H9 (cell line): ENCODE measurements at regions not wholly inside any gene's neighbourhood (a gene's known extent, or its start where the extent isn't known, plus 50 kb on each side); places are given as distances from the start of the nearest gene placed in this dataset.

Experiments used
- DNase-seq: peaks from one replicate; pipeline ENCODE4 v3.0.0-alpha.2; 2017
- H2AFZ ChIP-seq: one replicate; pipeline ENCODE4 v1.6.1; 2013; ENCODE audit warnings: mild to moderate bottlenecking, low read length, control low read depth, moderate library complexity
- H2AK5ac ChIP-seq: 2 replicates; pipeline ENCODE4 v1.6.1; 2013; ENCODE audit warnings: low read length, control low read depth, mixed read lengths; ENCODE audit not compliant: insufficient read length
- H2BK120ac ChIP-seq: one replicate; pipeline ENCODE4 v1.6.1; 2013; ENCODE audit warnings: low read depth, mild to moderate bottlenecking, low read length, control low read depth, inconsistent platforms; ENCODE audit not compliant: poor library complexity, severe bottlenecking
- H2BK12ac ChIP-seq: 2 replicates; pipeline ENCODE4 v1.6.1; 2013; ENCODE audit warnings: low read length, control low read depth, mixed read lengths, low read depth; ENCODE audit not compliant: insufficient read length
- H2BK15ac ChIP-seq: 2 replicates; pipeline ENCODE4 v1.6.1; 2013; ENCODE audit warnings: low read depth, low read length, control low read depth
- H2BK20ac ChIP-seq: one replicate; pipeline ENCODE4 v1.6.1; 2013; ENCODE audit warnings: low read depth, mild to moderate bottlenecking, low read length, control low read depth, inconsistent platforms; ENCODE audit not compliant: poor library complexity, severe bottlenecking
- H2BK5ac ChIP-seq: 2 replicates; pipeline ENCODE4 v1.6.1; 2013; ENCODE audit warnings: low read length, control low read depth, mixed read lengths; ENCODE audit not compliant: insufficient read length
- H3K14ac ChIP-seq: 2 replicates; pipeline ENCODE4 v1.6.1; 2013; ENCODE audit warnings: low read length, control low read depth; ENCODE audit not compliant: insufficient read depth
- H3K18ac ChIP-seq: 2 replicates; pipeline ENCODE4 v1.6.1; 2013; ENCODE audit warnings: low read depth, mild to moderate bottlenecking, mixed read lengths, low read length, control low read depth; ENCODE audit not compliant: insufficient read length
- H3K23ac ChIP-seq: 2 replicates; pipeline ENCODE4 v1.6.1; 2013; ENCODE audit warnings: low read length, control low read depth, mixed read lengths, low read depth; ENCODE audit not compliant: insufficient read length
- H3K23me2 ChIP-seq: 2 replicates; pipeline ENCODE4 v1.6.1; 2013; ENCODE audit warnings: low read depth, mild to moderate bottlenecking, mixed read lengths, low read length, control low read depth; ENCODE audit not compliant: insufficient read length, poor library complexity, severe bottlenecking
- H3K27ac ChIP-seq: 2 replicates; pipeline ENCODE4 v1.5.1; 2013; ENCODE audit warnings: low read length, control low read depth, mixed read lengths, low read depth; ENCODE audit not compliant: insufficient read length
- H3K27me3 ChIP-seq: 2 replicates; pipeline ENCODE4 v1.6.1; 2013; ENCODE audit warnings: low read length, control low read depth, inconsistent platforms; ENCODE audit not compliant: insufficient read depth
- H3K4ac ChIP-seq: 2 replicates; pipeline ENCODE4 v1.6.1; 2013; ENCODE audit warnings: low read depth, mild to moderate bottlenecking, control low read depth, inconsistent platforms, low read length, moderate library complexity
- H3K4me1 ChIP-seq: 2 replicates; pipeline ENCODE4 v1.6.1; 2013; ENCODE audit warnings: low read length, control low read depth, inconsistent platforms; ENCODE audit not compliant: insufficient read depth
- H3K4me2 ChIP-seq: 2 replicates; pipeline ENCODE4 v1.6.1; 2013; ENCODE audit warnings: low read length, control low read depth, mixed read lengths; ENCODE audit not compliant: insufficient read length, insufficient read depth
- H3K56ac ChIP-seq: 2 replicates; pipeline ENCODE4 v1.6.1; 2013; ENCODE audit warnings: low read depth, mild to moderate bottlenecking, mixed read lengths, low read length, control low read depth; ENCODE audit not compliant: insufficient read length
- H3K79me1 ChIP-seq: 2 replicates; pipeline ENCODE4 v1.6.1; 2013; ENCODE audit warnings: low read depth, mild to moderate bottlenecking, moderate library complexity, low read length, control low read depth, inconsistent platforms; ENCODE audit not compliant: insufficient read depth, poor library complexity, severe bottlenecking
- H3K79me2 ChIP-seq: 2 replicates; pipeline ENCODE4 v1.6.1; 2013; ENCODE audit warnings: low read length, control low read depth, inconsistent platforms; ENCODE audit not compliant: insufficient read depth
- H3K9ac ChIP-seq: 2 replicates; pipeline ENCODE4 v1.6.1; 2013; ENCODE audit warnings: low read length, control low read depth, mixed read lengths; ENCODE audit not compliant: insufficient read length; ENCODE audit errors: extremely low read depth
- H3K9me3 ChIP-seq: one replicate; pipeline ENCODE4 v1.6.1; 2013; ENCODE audit warnings: low read depth, low read length, inconsistent platforms; ENCODE audit not compliant: control insufficient read depth
- H3T11ph ChIP-seq: one replicate; pipeline ENCODE4 v1.6.1; 2013; ENCODE audit warnings: mild to moderate bottlenecking, low read length, control low read depth, inconsistent platforms
- H4K20me1 ChIP-seq: one replicate; pipeline ENCODE4 v1.6.1; 2013; ENCODE audit not compliant: control insufficient read depth, insufficient read length, insufficient read depth
- H4K5ac ChIP-seq: 2 replicates; pipeline ENCODE4 v1.6.1; 2013; ENCODE audit warnings: low read depth, mild to moderate bottlenecking, mixed read lengths, low read length, control low read depth; ENCODE audit not compliant: insufficient read length
- H4K8ac ChIP-seq: replicated peaks from 2 replicates; pipeline ENCODE4 v1.6.1; 2013; ENCODE audit warnings: low read length, control low read depth, mixed read lengths, low read depth; ENCODE audit not compliant: insufficient read length
- H4K91ac ChIP-seq: 2 replicates; pipeline ENCODE4 v1.6.1; 2013; ENCODE audit warnings: low read depth, mild to moderate bottlenecking, moderate library complexity, mixed read lengths, low read length, control low read depth; ENCODE audit not compliant: insufficient read length
- H3K27ac Mint-ChIP-seq, 3 experiments: 2 replicates in 2 of 3; 3 replicates in 1 of 3; pipeline ENCODE4 v1.8.0; 2020 to 2021; ENCODE audit warnings: mixed read lengths in 3 of 3, mild to moderate bottlenecking in 1 of 3, moderate library complexity in 1 of 3
- H3K27me3 Mint-ChIP-seq: 2 replicates; pipeline ENCODE4 v1.8.0; 2021; ENCODE audit warnings: low read depth, mild to moderate bottlenecking, moderate library complexity, mixed read lengths
- H3K36me3 Mint-ChIP-seq, 3 experiments: 2 replicates in 2 of 3; 3 replicates in 1 of 3; pipeline ENCODE4 v1.8.0; 2020 to 2021; ENCODE audit warnings: low read depth in 3 of 3, mixed read lengths in 3 of 3; ENCODE audit not compliant: insufficient read depth in 1 of 3
- H3K4me1 Mint-ChIP-seq, 2 experiments: 2 replicates each; pipeline ENCODE4 v1.8.0; 2020; ENCODE audit warnings: mixed read lengths in 2 of 2
- H3K4me3 Mint-ChIP-seq, 2 experiments: 2 replicates in 1 of 2; 3 replicates in 1 of 2; pipeline ENCODE4 v1.8.0; 2020 to 2021; ENCODE audit warnings: mild to moderate bottlenecking in 2 of 2, mixed read lengths in 2 of 2, moderate library complexity in 1 of 2
- H3K9me3 Mint-ChIP-seq, 2 experiments: 2 replicates in 1 of 2; 3 replicates in 1 of 2; pipeline ENCODE4 v1.8.0; 2020; ENCODE audit warnings: mild to moderate bottlenecking in 2 of 2, mixed read lengths in 2 of 2, moderate library complexity in 1 of 2
- WGBS: extraction: QIAGEN DNeasy Blood & Tissue Kit; methylation state at CpG from one replicate; pipeline ENCODE4 v1.1.7; 2013; ENCODE audit warnings: missing lambda C conversion rate, low lambda C conversion rate, mixed read lengths; ENCODE audit not compliant: insufficient read length; ENCODE audit errors: extremely low coverage; 5-methylcytosine and 5-hydroxymethylcytosine counted together
- TF ChIP-seq, protein P1 (sequence below): fragments of 200-600 bp; sonication (generic); conservative IDR thresholded peaks from 3 replicates; pipeline ENCODE4 v1.8.0; 2021; ENCODE audit warnings: antibody characterized with exemption, mild to moderate bottlenecking

DNA sequence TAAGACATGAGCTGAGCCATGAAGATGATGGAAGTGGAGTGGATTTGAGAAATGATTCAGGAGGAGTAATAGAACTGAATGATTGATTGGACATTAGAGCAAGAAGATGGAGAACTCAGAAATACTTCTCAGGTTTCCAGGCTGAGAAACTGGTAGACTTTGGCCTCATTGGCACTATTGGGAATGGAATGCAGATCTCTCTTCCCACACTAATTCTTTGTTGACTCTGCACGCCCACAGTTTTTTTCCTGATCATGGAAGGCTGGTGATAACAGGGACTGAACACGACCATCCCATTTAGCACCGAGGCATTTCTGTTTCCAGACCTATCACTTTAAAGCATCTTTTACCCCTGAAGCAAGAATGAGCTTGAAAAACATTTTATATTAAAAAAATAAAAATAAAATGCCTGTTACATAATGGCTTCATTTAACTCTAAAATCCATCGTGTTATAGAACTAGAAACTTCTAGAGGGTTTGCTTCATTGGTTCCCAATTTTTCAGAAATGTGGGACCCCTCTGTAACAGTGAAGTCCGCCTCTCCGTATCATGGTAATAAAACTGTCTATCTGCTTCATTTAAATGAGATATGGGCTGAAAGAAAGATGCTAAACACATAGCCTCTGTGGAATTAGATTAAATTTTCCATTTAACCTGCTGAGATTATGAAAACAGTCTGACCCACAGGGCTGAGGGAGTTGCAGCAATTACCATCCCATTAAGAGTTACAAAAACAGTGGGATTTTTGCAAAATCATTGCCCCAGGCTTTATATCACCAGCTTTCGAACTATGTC lies 562.0 kb upstream of the CFAP20DC start:
- Mint-ChIP-seq H3K27ac (no peak overlapping the region), H3K36me3 (peaks cover 0 to 14% (median 7%) of the 10 kb centered on the region in 3 experiments; a peak in 3 of 7 replicates), H3K4me3 (no peak overlapping the region), H3K4me1 (peaks cover 3% of the 10 kb centered on the region in 2 experiments; a peak in 2 of 4 replicates), H3K9me3 (peaks cover 18 to 24% of the 10 kb centered on the region in 2 experiments; a peak in 4 of 5 replicates), H3K27me3 (no peaks in the 10 kb centered on the region; the same call in 1 of the 2 replicates)
- no peak overlapping the region for H3K9ac ChIP-seq
- no peak overlapping the region for H4K8ac ChIP-seq
- no peaks in the 10 kb centered on the region for H3K23me2 ChIP-seq
- DNase-seq: no peak
- no peak overlapping the region for H2BK12ac ChIP-seq
- no peak overlapping the region for H2BK20ac ChIP-seq
- WGBS: no CpG with 5 or more reads among the region's 7 CpGs
- no peak overlapping the region for H3K23ac ChIP-seq
- H3K4me1 ChIP-seq: no peaks in the 10 kb centered on the region
- no peak overlapping the region for H2BK15ac ChIP-seq
- no peak overlapping the region for H3K56ac ChIP-seq
- H4K91ac ChIP-seq: no peak overlapping the region
- H4K20me1 ChIP-seq: no peaks in the 10 kb centered on the region
- TF ChIP-seq, protein P1, sequence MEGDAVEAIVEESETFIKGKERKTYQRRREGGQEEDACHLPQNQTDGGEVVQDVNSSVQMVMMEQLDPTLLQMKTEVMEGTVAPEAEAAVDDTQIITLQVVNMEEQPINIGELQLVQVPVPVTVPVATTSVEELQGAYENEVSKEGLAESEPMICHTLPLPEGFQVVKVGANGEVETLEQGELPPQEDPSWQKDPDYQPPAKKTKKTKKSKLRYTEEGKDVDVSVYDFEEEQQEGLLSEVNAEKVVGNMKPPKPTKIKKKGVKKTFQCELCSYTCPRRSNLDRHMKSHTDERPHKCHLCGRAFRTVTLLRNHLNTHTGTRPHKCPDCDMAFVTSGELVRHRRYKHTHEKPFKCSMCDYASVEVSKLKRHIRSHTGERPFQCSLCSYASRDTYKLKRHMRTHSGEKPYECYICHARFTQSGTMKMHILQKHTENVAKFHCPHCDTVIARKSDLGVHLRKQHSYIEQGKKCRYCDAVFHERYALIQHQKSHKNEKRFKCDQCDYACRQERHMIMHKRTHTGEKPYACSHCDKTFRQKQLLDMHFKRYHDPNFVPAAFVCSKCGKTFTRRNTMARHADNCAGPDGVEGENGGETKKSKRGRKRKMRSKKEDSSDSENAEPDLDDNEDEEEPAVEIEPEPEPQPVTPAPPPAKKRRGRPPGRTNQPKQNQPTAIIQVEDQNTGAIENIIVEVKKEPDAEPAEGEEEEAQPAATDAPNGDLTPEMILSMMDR: no peak
- no peak overlapping the region for H3K14ac ChIP-seq
- H2BK5ac ChIP-seq: no peak overlapping the region
- no peaks in the 10 kb centered on the region for H3K79me2 ChIP-seq
- no peak overlapping the region for H3K27ac ChIP-seq
- H4K5ac ChIP-seq: no peak overlapping the region
- no peak overlapping the region for H3K18ac ChIP-seq
- H2AFZ ChIP-seq: no peak overlapping the region
- H3T11ph ChIP-seq: no peak overlapping the region
- no peak overlapping the region for H3K4ac ChIP-seq
- H3K4me2 ChIP-seq: no peak overlapping the region
- no peaks in the 10 kb centered on the region for H3K27me3 ChIP-seq
- H2AK5ac ChIP-seq: no peak overlapping the region
- no peak overlapping the region for H2BK120ac ChIP-seq
- H3K9me3 ChIP-seq: no peaks in the 10 kb centered on the region
- H3K79me1 ChIP-seq: no peaks in the 10 kb centered on the region
